Retinal pigment epithelial cell (primary cell): ENCODE measurements at regions not wholly inside any gene's neighbourhood (a gene's known extent, or its start where the extent isn't known, plus 50 kb on each side); places are given as distances from the start of the nearest gene placed in this dataset.
A peak's percentile ranks its signal among the peaks of the same experiment; 100 is the strongest.

Experiments
- DNase-seq: peaks from one replicate; pipeline ENCODE4 v3.0.0-alpha.2; 2010; ENCODE audit warnings: low read depth
- H3K4me3 ChIP-seq: 2 replicates; pipeline ENCODE4 v1.5.1; 2011; ENCODE audit warnings: mild to moderate bottlenecking, low read length, control low read depth, moderate library complexity
- TF ChIP-seq, protein P1 (sequence below): conservative IDR thresholded peaks from 2 replicates; pipeline ENCODE4 v1.5.1; 2011; ENCODE audit warnings: low read depth, low read length, control low read depth, inconsistent platforms

DNA sequence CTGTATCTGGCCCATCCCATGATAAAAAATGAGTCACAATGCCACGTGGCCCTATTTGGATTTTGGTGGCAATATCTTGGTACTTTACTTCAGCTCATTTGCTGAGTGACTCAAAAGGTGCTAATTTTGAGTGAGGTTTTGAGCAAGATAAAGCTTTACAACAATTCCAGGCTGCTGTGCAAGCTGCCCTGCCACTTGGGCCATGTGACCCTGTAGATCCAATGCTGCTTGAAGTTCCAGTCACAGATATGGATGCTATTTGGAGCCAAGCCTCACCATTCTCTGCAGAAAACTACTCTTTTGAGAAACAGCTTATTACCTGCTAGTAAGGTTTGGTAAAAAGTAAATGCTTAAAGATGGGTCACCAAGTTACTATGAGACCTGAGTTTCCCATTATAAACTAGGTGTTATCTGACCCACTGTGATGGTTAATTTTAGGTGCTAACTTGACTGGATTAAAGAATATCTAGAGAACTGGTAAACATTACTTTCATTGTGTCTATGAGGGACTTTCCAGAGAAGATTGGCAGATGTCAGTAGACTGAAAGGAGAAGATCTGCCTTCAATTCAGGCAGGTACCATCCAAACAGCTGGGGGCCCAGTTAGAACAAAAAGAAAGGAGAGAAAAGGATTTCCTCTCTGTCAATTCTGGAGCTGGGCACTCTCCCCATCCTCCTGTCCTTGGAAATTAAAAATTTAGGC lies 1083.9 kb downstream of the DIPK2A start:
- DNase-seq, result no peak
- TF ChIP-seq, protein P1, sequence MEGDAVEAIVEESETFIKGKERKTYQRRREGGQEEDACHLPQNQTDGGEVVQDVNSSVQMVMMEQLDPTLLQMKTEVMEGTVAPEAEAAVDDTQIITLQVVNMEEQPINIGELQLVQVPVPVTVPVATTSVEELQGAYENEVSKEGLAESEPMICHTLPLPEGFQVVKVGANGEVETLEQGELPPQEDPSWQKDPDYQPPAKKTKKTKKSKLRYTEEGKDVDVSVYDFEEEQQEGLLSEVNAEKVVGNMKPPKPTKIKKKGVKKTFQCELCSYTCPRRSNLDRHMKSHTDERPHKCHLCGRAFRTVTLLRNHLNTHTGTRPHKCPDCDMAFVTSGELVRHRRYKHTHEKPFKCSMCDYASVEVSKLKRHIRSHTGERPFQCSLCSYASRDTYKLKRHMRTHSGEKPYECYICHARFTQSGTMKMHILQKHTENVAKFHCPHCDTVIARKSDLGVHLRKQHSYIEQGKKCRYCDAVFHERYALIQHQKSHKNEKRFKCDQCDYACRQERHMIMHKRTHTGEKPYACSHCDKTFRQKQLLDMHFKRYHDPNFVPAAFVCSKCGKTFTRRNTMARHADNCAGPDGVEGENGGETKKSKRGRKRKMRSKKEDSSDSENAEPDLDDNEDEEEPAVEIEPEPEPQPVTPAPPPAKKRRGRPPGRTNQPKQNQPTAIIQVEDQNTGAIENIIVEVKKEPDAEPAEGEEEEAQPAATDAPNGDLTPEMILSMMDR, result no peak
- no peak overlapping the region for H3K4me3 ChIP-seq

DNA sequence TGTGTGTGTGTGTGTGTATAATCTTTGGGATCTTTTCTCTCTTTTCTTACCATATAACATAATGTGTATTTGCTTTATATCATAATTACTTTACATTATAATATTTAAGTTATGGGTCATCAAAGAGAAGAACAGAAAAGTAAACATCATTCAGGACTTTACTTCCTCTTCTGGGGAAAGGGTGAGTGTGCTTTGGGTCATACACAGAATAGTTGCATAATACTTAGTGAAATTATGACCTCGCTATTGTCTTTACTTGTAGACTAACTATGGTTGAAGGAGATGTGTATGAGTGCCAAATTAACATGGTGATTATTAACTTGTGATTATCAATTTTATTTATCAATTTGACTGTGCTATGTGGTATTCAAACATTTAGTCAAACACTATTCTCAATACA lies 1086.9 kb downstream of the DIPK2A start:
- H3K4me3 ChIP-seq, result no peak overlapping the region
- DNase-seq, result no peak
- TF ChIP-seq, protein P1, result no peak

DNA sequence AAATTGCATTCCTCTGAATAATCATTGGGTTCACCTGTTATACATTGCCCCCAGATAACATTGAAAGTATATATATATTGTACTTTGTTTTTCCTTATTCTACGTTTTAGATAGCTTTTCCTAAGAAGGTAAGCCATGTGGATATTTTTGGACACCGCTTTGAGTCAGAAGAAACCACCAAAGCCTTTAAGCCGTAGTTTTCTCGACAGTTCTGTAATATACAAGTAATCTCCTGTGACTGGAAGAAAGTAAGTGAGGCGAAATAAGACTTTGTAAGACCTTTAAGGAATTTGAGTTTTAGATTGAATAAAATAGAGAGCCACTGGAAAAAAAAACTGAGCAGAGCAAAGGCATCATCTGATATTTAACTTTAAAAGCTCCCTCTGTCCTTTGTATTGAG lies 1092.0 kb downstream of the DIPK2A start:
- TF ChIP-seq, protein P1, result no peak
- DNase-seq, result peak; percentile 87
- H3K4me3 ChIP-seq, result no peak overlapping the region

DNA sequence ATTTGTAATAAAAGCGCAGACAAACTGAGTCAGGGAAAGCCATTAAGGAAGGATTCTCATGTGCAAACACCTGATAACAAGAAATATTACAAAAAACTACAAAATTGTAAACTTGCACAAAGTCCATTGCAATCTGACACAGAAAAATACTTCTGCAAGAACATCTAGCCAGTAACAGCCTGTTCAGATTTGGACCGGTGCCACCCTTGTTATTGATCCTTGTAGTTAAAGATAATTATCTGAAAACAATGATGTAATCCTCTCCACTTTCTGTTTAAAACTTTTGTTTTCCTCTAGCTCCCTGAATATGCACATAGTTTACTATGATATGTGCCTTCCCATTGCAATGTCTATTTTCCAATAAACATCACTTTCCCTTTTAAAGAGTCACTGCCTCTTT lies 1090.2 kb downstream of the PLOD2 start:
- TF ChIP-seq, protein P1, result no peak
- H3K4me3 ChIP-seq, result no peak overlapping the region
- DNase-seq, result no peak

DNA sequence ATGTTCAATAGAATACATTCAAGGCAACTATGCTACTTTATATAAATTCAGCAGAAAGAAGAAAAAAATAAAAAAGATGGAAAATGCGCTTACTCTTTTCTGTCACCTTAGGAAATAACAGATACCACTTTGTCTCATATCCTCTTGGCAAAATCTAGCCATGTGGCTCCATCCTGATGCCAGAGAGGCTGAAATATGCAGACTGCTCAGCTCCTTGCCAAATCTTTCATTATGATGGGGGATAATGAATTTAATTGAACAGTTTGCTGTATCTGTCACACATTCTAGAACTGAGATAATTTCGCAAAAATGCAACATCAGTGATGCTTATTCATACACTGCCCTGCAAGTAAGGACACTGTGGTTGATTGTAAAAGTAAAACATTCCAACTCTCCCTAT lies 1081.5 kb downstream of the PLOD2 start:
- TF ChIP-seq, protein P1, result no peak
- no peak overlapping the region for H3K4me3 ChIP-seq
- DNase-seq, result no peak

DNA sequence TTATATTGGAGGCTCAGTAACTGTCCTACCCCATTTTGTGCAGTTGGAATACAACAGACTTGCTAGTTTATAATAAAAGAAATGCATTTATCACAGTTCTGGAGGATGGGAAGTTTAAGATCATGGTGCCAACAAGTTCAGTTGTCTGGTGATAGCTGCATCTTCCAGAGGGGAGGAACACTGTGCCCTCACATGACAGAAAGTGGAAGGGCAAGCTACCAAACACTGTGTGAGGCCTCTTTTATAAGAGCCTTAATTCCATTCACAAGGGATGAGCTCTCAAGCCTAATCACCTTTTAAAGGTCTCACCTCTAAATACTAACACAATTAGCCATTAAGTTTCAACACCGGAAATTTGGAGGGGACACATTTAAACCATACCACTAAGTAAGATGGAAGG lies 1073.9 kb downstream of the PLOD2 start:
- TF ChIP-seq, protein P1, result no peak
- no peak overlapping the region for H3K4me3 ChIP-seq
- no peak for DNase-seq

DNA sequence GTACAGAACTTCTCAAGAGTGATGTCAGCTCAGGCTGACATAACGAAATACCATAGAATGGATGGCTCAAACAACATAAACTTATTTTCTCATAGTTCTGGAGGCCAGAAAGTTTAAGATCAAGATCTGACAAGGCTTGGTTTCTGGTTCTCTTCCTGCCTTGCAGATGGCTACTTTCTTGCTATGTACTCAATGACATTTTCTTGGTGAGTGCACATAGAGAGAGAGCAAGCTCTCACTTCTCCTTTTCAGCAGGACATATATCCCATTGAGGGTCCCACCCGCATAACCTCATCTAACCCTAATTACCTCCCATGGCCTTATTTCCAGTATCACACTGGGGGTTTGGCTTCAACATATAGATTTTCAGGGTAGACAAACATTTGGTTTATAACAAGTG lies 1072.1 kb downstream of the PLOD2 start:
- DNase-seq, result no peak
- TF ChIP-seq, protein P1, result no peak
- no peak overlapping the region for H3K4me3 ChIP-seq
